Right hindlimb (tissue), 1 donor: ENCODE measurements at regions not wholly inside any gene's neighbourhood (a gene's known extent, or its start where the extent isn't known, plus 50 kb on each side); places are given as distances from the start of the nearest gene placed in this dataset.

ENCODE experiments used
- DNase-seq: peaks from one replicate; pipeline ENCODE4 v3.0.0-alpha.2; 2018

DNA sequence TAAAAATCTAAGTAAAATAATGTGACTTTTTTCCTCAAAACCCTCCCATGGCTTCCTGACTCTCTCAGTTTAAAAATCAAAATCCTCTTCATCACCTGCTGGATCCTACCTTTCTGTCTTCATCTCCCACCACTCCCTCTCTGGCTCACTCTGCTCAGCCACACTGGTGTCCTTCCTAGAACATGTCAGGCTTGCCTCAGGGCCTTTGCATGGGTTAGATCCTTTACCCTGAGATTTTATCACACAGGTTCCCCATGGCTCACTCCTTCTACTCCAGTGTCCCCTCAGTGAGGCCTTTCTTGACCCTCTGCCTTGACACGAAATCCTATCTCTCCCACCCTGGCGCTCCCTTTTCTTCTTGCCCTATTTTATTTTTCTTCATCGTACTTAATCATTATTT lies 141.8 kb downstream of the RPL22L1 start:
- DNase-seq: no peak

DNA sequence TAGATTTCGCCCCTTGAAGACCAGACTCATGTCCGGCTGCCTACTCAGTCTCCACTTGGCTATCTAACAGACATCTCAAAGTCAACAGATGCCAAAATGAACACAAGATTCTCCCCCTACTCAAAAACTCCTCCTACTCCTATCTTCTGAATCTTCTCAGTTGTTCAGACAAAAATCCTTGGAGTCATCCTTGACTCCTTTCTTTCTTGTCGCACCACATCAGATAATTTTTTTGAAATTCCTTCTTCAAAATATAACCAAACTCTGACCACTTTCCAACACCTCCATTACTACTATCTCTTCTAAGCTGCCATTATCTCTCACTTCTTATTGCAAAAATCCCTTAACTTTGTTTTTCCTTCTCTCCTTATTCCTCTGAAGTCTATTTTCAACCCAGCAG lies 141.9 kb upstream of the SLC7A14 start:
- DNase-seq: no peak

DNA sequence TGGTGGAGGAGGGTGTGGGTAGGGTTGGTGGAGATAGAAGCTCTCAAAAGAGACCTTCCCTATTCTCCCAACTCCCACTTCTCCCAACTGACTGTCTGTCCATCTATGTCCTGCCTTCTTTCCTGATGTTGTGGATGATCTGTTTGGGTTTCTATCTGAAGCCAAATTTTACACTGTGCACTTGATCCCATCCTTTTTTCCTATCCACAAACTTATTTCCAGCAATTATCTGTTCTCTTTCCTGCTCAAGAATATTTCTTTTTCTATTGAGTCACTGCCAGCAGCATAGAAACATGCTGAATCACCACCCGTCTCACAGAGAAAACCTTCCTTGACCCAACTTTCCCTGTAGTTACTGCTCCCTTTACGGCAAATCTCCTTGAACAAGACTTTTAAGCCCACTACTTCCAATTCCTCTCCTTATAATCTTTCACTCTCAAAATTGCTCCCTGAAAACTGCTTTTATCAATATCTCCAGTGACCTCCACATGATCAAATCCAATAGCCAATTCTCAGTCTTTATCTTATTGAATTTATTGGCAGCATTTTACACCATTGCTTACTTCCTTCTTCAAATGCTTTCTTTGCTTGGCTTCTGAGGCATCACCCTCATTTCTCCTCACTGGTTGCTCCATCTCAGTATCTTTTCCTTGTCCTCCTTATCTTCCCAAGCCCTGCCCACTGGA lies 141.2 kb upstream of the SLC7A14 start:
- DNase-seq: no peak

DNA sequence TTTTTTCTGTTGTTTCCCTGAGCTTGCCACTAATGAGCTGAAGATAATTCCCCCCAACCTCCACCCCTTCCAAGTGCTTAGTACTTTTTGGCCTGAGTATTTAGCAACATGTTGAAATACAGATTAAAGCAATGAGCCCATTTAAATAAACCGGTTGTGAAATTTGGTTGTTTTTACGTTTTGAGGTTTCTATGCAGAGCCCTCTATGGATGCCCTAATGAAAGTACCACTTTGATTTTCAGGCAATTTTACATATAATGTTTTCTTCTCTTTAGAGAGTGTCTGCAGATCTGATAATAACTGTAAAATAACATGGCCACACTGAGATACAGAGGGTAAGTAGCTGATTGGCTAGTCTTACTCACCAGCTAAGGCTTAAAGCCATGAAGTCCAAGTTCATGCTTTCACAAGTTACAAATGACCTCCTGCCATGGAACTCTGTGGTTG lies 139.4 kb upstream of the SLC7A14 start:
- no peak for DNase-seq

DNA sequence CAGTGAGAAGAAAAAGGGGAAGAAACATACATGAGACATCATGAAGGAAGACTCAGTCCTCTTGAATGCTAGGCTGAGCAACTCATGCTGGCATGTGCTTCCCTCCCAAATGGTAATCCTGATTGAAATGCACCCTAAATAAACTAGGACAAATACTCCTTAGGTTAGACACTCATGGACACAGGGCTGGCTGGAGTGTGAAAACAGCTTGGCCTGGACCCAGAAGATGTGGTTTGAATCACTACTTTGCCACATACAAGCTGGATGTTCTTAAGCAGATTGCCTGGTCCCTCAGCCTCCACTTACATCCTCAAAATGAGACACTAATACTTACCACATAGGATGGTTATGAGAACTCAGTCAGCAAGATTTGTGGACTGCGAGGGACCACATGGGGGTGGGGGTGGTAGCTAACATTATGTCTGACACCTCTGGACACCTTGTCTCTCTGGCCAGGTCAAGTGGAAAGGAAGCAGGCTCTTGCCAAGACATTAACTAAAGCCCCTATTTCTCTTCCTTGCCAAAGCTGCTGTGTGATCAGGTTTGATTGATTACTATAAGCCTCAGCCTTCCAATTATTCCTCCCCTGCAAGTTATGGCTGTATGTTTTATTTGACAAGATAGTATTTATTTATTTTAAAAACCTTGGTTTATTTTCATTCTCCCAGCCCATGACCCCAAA lies 138.9 kb upstream of the SLC7A14 start:
- DNase-seq: no peak

DNA sequence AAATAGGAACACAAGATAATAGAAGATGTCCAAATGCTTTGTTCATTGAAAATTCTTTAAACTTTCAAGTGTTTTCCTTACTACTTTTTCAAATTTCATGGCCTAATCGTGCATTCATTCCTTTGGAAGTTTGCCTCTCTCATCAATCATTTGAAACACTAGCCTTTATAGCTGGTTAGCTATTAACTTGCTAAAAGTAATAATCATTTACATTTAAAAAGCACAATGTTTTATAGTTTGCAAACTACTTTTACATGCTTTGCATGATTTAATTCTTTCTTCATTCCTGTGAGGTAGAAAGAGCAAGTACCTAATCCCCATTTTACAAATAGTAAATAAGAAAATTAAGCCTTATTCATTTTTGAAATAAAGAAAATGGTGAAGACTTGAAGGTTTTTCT lies 137.4 kb upstream of the SLC7A14 start:
- DNase-seq: no peak

DNA sequence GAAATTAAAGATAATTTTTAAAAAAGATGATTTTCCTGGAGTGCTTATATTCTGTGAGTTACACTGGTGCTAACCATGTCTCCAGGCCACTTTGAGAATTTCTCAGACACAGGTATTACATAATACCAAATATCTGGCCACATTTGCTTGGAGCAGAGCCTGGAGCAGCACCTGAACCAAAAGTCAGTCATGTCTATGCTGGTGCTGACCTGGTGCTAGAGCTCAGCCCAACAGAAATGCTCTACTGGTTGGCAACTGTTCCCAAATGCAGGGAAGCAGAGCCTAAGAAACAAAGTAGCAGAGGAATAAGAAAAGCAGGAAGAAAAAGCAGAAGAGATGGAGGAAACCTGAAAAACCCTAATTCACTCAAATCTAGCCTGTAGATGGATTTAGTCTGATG lies 135.7 kb upstream of the SLC7A14 start:
- DNase-seq: no peak

DNA sequence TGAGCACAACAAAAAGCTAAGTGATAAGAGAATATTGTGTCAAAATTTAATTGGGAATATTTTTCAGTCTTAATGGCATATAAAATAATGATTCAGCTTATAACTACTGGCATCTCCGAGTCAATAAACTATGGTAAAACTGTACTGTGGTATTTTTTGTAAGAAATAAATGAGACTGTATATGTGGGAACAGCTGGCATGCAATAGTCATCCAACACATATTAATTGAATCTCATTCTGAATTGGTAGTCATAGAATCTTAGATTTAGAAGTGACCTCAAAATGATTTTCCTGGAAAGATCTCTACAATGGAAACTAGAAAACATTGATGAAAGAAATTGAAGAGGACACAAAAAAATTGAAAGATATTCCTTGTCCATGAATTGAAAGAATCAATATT lies 133.4 kb upstream of the SLC7A14 start:
- DNase-seq: no peak

DNA sequence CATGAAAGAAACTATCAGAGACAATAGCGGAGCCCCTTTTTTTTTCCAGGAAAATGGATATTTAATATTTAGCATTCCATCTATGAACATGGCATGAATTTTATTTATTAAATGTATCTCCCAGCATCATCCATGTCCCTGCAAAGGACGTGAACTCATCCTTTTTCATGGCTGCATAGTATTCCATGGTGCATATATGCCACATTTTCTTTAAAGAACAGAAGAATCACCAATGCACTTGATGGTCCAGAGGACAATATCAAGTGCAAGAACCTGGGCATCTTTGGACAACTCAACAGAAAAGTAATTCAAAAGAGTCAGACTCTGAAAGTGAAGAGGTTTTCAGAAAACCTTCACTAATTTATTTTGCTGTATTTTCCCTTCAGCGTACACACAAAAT lies 133.0 kb upstream of the SLC7A14 start:
- DNase-seq: no peak

DNA sequence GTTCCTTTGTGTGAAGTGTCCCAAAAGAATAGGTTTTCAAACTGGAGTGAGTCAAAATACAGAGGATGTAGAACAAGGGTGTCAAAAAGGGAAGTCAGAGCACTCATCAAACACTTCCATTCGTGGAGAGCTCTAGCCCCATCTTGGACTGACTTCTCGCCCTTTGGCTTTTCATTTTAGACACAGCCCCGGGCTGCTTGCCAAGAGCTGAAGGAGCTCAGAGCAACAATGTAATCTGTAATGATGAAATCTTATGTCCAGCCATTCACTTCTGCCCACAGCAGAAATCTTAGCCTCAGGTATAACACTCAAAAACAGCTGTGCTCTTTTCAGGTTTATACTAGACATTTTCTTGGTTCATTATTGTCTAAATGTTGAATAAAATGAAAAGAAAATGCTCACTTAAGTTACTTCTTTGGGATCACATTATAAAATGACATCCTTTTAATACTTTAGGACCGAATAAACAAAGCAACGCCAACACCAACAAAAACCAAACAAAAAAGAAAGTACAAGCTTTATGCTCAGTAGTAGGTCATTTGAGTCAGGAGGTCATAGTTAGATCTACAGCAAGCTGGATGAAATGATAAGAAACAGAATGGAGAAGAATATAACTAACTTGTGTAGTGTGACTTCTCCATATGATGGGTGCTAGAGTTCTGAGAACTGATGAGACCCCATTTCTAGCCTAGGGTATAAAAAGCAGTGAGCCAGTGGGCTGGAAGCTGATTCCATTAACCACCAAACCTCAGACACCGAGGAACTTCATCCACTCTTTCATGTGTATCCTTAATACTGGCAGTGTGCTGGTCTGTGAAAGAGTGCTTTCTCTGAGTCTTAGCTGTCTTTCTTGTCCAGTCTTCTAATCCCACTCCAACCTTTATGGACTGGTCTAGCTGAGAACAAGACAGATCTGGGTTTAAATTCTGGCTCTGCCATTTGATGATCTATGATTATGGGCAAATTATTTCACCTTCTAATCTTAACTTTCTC lies 131.8 kb upstream of the SLC7A14 start:
- no peak for DNase-seq

DNA sequence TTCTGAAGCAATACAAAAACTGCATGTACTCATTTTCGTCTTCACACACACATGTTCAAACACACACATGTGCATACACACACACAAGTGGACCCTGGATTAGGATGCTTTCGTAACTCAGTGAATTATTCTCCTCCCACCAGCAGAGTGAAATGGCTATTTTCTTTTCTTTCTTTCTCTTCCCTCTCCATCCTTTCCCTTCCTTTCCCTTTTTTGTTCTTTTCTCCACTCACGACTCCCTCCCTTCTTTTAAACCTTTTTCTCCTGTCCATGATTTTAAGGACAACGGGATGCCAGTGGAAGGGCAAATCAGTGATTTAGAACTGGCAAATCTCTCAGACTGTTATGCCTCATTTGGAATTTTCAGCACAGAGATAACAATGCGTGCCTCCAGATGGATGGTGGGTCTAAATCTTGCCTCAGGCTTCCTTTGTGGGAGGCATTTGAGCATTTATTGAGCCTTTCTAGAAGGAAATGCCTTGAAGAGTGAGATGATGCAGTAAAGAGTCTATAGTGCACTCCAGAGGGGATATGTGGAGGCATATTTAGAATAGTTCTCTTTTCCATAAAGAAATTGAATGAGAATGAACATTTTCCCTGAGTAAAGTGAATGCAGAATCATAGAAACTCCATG lies 130.4 kb upstream of the SLC7A14 start:
- DNase-seq: no peak

DNA sequence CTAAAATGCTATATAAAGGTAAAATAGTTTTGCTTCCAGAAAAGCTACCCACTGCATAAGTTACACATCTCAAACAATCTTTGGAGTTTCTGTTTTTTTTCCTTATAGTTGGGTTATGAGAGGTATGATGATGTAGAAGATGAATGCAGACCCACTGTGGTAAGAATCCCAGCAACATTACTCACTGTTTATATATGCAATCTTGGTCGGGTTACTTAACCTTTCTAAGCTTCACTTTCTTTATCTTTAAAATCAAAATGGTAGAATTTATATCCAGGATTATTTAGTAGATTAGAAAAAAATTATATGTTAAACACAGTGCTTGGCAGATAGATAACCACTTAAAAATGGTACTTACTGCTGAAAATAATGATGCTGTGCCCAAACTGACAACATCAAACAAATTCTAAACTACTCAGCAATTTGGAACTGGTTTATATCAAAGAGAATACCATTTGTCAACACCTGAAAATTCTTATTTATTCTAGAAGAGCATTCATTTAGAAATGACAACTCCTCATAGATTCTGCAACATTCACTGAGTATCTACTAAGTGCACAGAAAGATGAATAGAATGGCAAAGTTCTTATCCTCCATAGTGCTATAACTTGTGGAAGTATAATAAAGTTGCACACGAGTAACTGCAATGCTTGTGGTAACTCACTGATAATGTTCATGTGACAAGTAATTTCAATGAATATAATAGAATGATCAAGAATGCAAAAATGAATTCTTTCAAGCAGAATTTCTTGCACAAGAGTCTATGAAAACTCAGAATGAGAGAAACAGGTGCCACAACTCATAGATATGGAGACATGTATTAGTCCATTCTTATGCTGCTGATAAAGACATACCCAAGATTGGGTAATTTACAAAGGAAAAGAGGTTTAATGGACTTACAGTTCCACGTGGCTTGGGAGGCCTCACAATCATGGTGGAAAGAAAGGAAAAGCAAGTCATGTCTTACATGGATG lies 129.0 kb upstream of the SLC7A14 start:
- DNase-seq: no peak

DNA sequence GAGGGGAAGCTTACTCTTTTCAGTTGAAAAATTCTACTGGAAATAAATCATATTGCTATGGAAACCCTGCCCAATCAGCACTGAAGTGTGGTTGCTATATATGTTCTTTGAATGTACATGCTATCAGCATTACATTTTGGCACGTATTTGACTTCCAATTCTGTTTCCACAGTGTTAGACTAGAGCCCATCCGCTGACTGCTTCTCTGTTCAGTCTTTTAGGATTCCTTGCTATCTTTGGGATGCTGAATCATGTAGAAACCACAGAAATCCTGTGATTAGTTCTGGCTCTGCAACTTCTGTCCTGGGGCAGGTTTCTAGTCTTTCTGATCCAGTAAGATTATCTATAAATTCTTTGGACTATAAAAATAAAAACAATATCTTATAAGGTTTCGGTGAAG lies 128.2 kb upstream of the SLC7A14 start:
- no peak for DNase-seq

DNA sequence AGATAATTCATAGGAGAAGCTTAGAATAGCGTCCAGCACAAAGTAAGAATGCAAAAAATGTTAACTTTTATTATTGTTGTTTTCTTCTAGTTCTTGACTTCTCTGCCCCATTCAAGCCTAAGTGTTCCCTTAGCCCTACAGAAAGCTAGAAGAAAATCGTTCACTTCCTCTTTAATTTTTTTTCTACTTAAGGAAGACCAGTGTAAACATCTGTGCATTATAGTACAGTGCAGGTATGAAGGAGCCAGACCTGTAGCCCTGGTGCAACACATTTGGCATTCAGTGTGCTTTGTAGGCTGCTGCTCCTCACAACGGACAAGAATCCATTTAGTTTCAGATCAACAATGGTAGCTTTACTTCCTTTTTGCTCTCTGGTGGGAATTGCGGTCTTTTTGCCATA lies 127.8 kb upstream of the SLC7A14 start:
- no peak for DNase-seq

DNA sequence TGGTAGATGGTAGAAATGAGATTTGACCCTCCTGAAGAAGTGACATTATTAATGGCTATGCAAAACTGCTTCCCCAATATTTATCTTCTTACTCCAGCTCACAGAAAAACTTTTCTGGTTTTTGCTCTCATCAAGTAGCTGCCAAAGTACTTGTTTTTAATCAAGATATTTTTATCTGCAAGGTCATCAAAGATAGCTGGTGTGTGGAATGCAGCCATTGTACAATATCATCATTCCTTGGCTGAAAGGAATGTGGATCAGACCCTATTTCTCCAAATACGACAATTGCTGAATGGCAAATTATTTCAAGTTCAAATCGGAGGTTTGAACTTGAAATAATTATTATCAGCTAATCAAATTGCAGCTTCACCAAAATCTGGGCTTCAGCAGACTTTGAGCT lies 126.9 kb upstream of the SLC7A14 start:
- DNase-seq: no peak

DNA sequence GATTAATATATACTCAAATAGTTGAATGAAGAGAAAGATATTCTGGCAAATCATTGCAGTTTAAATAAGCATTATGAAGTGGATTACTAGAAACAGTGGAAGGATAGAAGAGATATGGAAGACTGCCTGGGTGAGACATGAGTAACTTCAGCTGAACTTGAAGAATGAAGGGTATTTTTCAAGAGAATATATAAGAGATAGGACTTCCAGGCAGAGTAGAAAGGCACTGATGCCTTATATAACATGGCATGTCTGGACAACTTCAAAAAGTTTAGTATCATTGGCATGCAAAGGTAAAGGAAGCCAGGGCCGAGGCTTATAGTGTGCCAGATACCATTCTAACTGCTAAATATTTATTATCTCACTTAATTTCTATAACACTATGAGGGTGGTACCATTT lies 126.5 kb upstream of the SLC7A14 start:
- no peak for DNase-seq

DNA sequence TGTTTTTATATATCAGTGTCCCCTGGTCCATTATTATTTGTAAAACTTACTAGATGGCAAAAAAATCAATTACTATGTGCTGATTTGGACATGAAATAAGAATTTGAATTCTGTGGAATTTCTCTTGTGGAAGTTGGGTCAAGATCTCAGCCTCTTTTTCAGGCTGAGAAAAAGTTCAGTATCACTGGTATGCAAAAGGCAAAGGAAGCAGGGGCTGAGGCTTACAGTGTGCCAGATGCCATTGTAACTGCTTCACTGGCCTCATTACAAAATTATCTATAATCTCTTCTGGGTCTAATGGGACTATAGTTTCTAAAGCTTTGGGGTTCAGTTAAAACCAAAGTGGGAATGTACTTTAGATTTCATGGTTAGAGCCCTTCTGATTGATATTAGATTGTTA lies 125.9 kb upstream of the SLC7A14 start:
- DNase-seq: no peak

DNA sequence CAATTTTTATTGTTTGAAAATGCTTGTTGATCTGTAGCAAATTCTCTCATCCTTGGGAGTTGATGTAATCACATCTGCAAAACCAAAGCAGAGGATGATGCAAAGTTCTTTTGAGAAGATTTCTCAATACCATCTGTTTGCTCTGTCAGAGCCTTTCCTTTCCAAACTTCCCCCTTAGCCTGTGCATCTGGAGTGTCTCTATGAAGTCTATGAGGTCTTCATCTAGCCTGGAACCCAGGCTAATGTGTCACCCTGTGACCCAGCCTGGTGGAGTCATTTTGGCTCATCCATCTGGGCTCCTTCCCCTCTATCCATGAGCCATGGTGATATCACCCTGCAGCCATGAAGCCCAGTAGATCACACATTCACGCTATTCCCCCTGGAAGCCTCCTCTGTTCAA lies 123.2 kb upstream of the SLC7A14 start:
- no peak for DNase-seq

DNA sequence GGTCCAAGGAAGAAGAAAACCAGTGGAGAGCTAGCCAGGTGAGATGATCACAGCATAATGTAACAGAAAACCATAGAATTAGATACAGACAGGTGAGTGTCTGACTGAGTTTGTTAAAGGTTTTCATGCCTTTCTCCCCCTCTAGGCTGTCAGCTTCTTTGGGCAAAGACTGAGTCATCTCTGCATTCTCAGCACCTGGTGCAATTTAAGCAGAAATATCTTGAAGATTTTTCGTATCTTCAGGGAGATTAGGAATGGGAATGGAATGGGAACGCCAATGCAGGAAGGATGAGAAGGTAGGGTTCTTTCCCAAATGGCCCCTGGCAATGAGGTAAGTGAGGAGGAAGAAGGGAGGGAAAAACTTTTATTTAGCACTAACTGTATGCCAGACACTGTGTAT lies 122.0 kb upstream of the SLC7A14 start:
- DNase-seq: no peak

DNA sequence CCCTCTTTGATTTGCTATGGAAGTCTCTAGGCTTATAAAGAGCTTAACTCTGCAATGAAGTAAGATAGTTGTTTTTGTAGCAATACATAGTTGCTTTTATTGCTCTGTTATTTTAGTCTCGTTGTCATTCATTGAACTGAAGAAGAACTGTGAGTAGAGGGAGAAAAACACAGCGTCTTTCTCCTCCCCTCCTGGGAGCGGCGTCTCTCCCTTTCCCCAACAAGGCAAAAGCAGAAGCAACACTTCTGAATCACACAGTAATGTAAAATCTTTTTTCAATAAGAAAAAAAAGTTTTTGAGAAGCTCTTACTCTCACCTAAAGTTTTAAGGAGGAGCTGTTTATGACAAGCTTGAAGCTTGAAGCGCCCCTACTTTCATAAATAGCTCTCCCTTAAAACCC lies 119.3 kb upstream of the SLC7A14 start:
- no peak for DNase-seq

DNA sequence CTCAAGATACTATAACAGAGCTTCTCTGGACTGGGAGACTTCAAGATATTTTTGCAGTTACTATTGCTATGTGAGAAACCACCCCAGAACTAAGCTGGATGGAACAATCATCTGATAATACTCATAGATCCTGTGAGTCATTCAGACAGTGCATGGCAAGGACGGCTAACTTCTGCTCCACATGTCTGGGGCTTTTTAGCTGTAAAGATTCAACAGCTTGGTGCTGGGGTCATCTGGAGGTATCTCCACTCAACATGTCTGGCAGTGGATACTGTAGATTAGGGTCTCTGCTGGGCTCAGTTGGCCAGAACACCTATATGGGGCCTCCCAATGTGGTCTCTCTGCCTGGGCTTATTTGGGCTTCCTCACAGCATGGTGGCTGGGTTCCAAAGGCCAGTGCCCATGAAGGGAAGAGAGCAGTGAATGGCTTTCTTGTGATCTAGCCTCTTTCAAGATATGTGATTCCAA lies 117.3 kb upstream of the SLC7A14 start:
- DNase-seq: no peak
